Stimulated activated naive CD4-positive, alpha-beta T cell treated with Interleukin-2 at 50 U/mL for 16 hours (primary cell): ENCODE measurements at regions not wholly inside any gene's neighbourhood (a gene's known extent, or its start where the extent isn't known, plus 50 kb on each side); places are given as distances from the start of the nearest gene placed in this dataset.

Experiments used
- DNase-seq: peaks from one replicate; lab custom pipeline; 2025; lab: John Stamatoyannopoulos, UW

- no peak for DNase-seq
These were observed 55.9 kb upstream of the MEF2A start for GRCh38 chr15:99509686-99510461.

GRCh38 chr15:99511531-99511865, 54.3 kb upstream of the MEF2A start:
- DNase-seq: no peak

GRCh38 chr15:99511866-99512661, 53.7 kb upstream of the MEF2A start:
- DNase-seq: no peak

- DNase-seq: no peak
These were observed 51.5 kb upstream of the MEF2A start for GRCh38 chr15:99514306-99514705.
